HG03097 (cell line): ENCODE measurements at regions not wholly inside any gene's neighbourhood (a gene's known extent, or its start where the extent isn't known, plus 50 kb on each side); places are given as distances from the start of the nearest gene placed in this dataset.
"Not testable (repeated sequence)": the region's sequence is repeated elsewhere in the genome, so short reads cannot be mapped to it uniquely, and the experiment has no call there.

Source experiments
- ATAC-seq: cut with Tn5 transposase; IDR thresholded peaks from one replicate; pipeline ENCODE4 v1.9.1; 2021; ENCODE audit not compliant: unreplicated experiment, low FRiP score

GRCh38 chr1:238787471-238787870 is 598.9 kb upstream of the CHRM3 start:
- ATAC-seq: no peak

GRCh38 chr1:238783633-238784032 is 602.7 kb upstream of the CHRM3 start:
- ATAC-seq: no peak

- no peak for ATAC-seq
Measured at GRCh38 chr1:238779716-238780115, 606.7 kb upstream of the CHRM3 start.

GRCh38 chr1:238778113-238778512 is 608.3 kb upstream of the CHRM3 start:
- ATAC-seq: no peak

GRCh38 chr1:238777551-238777950 is 608.8 kb upstream of the CHRM3 start:
- ATAC-seq: no peak

- ATAC-seq: no peak
Measured at GRCh38 chr1:238776126-238776525, 610.2 kb upstream of the CHRM3 start.

- ATAC-seq: no peak
Measured at GRCh38 chr1:238772322-238772721, 614.0 kb upstream of the CHRM3 start.

GRCh38 chr1:238767321-238767720 is 619.0 kb upstream of the CHRM3 start:
- ATAC-seq: no peak

- ATAC-seq: no peak
Measured at GRCh38 chr1:238764779-238765178, 621.6 kb upstream of the CHRM3 start.

- no peak for ATAC-seq
Measured at GRCh38 chr1:238753252-238753651, 633.1 kb upstream of the CHRM3 start.

- ATAC-seq: no peak
Measured at GRCh38 chr1:238752327-238752726, 634.0 kb upstream of the CHRM3 start.

GRCh38 chr1:238745069-238745468 is 641.3 kb upstream of the CHRM3 start:
- ATAC-seq: no peak

- no peak for ATAC-seq
Measured at GRCh38 chr1:238738892-238739291, 647.5 kb upstream of the CHRM3 start.

- no peak for ATAC-seq
Measured at GRCh38 chr1:238727670-238728069, 658.7 kb upstream of the CHRM3 start.

- ATAC-seq: no peak
Measured at GRCh38 chr1:238722812-238723211, 663.6 kb upstream of the CHRM3 start.

GRCh38 chr1:238710697-238711096 is 675.7 kb upstream of the CHRM3 start:
- no peak for ATAC-seq

- no peak for ATAC-seq
Measured at GRCh38 chr1:238701024-238701423, 685.3 kb upstream of the CHRM3 start.

GRCh38 chr1:238690415-238690814 is 696.0 kb upstream of the CHRM3 start:
- ATAC-seq: no peak

- ATAC-seq: not testable (repeated sequence)
Measured at GRCh38 chr1:238684576-238684975, 701.8 kb upstream of the CHRM3 start.

GRCh38 chr1:238681451-238681850 is 704.9 kb upstream of the CHRM3 start:
- ATAC-seq: no peak

GRCh38 chr1:238681021-238681420 is 705.3 kb upstream of the CHRM3 start:
- no peak for ATAC-seq

GRCh38 chr1:238677567-238677966 is 708.8 kb upstream of the CHRM3 start:
- ATAC-seq: no peak

GRCh38 chr1:238675221-238675620 is 711.1 kb upstream of the CHRM3 start:
- no peak for ATAC-seq
